Heart left ventricle (tissue), 16 donors: ENCODE measurements at regions not wholly inside any gene's neighbourhood (a gene's known extent, or its start where the extent isn't known, plus 50 kb on each side); places are given as distances from the start of the nearest gene placed in this dataset.

ENCODE experiments used
- ATAC-seq, 4 donors: fragments of 200-7000 bp; cut with Tn5 transposase; one replicate each; pipeline ENCODE4 v1.9.1; 2020 to 2022; ENCODE audit warnings: moderate library complexity in 4 of 4, mild to moderate bottlenecking in 3 of 4, moderate number of reproducible peaks in 1 of 4
- DNase-seq, 5 donors: peaks; one replicate each; pipeline ENCODE4 v3.0.0-alpha.2; 2020
- H3K27ac ChIP-seq, 12 donors: fragments of 200-600 bp; sonication (generic) in 4 of 12; one replicate each; pipeline versions ENCODE4 v1.5.0 to v1.8.0; 2016 to 2022; ENCODE audit warnings: mild to moderate bottlenecking in 2 of 12
- H3K27me3 ChIP-seq, 9 donors: fragments of 200-600 bp; sonication (generic) in 2 of 9; one replicate each; pipeline versions ENCODE4 v1.5.1 to v1.8.0; 2016 to 2022; ENCODE audit warnings: mild to moderate bottlenecking in 3 of 9
- H3K36me3 ChIP-seq, 9 donors: fragments of 200-600 bp; sonication (generic) in 2 of 9; one replicate each; pipeline versions ENCODE4 v1.5.0 to v1.8.0; 2018 to 2022; ENCODE audit warnings: mild to moderate bottlenecking in 2 of 9
- H3K4me1 ChIP-seq, 12 donors: fragments of 200-600 bp; sonication (generic) in 4 of 12; one replicate each; pipeline versions ENCODE4 v1.5.0 to v1.8.0; 2016 to 2022; ENCODE audit warnings: mild to moderate bottlenecking in 3 of 12
- H3K4me3 ChIP-seq, 12 donors: fragments of 200-600 bp; sonication (generic) in 4 of 12; one replicate each; pipeline versions ENCODE4 v1.5.0 to v1.8.0; 2017 to 2022; ENCODE audit warnings: mild to moderate bottlenecking in 9 of 12, moderate library complexity in 4 of 12
- H3K9me3 ChIP-seq, 12 donors: fragments of 200-600 bp; sonication (generic) in 4 of 12; one replicate each; pipeline versions ENCODE4 v1.5.0 to v1.8.0; 2016 to 2022; ENCODE audit warnings: mild to moderate bottlenecking in 1 of 12
- POLR2A ChIP-seq, 2 donors: fragments of 450-650 bp; IDR thresholded peaks; one replicate each; pipeline ENCODE4 v1.6.1; 2017; ENCODE audit warnings: antibody characterized with exemption in 2 of 2, mild to moderate bottlenecking in 2 of 2, moderate library complexity in 2 of 2
- WGBS, 4 donors: extraction: QIAGEN DNeasy Blood & Tissue Kit in 2 of 4; methylation state at CpG; one replicate each; pipeline versions ENCODE4 v1.1.5 to v1.1.7; 2013 to 2018; 5-methylcytosine and 5-hydroxymethylcytosine counted together
- intact Hi-C, 10 donors: fragments of 100-400 bp; cut with DNase I; formaldehyde crosslinking; loops; one replicate each; pipeline versions ENCODE4 v1.11.1 to v1.14.2; 2022
- TF ChIP-seq, protein P1 (sequence below), 12 donors: fragments of 200-600 bp; sonication (generic) in 4 of 12; IDR thresholded peaks; one replicate each; pipeline versions ENCODE4 v1.5.0 to v1.8.0; 2018 to 2022; ENCODE audit warnings: antibody characterized with exemption in 12 of 12, mild to moderate bottlenecking in 5 of 12
- donor health status: ischemic (EF 13 %, LVEDD 7.1; RV severe dilation, severe dysfunction).
- donor health status: healthy with polysubstance abuse.
- donor health status: DM: no; HTN: yes; CAD: no.
- donor health status: DM: no; HTN: no; CAD: no.
- donor health status: ischemic (EF 25% LVEDD 6.9; RV normal size, moderate dysfunction).
- donor health status: ischemic (EF 25% LVEDD 5.7; RV mildly dilated, moderate dysfunction).
- donor health status: healthy.
- donor health status: DM: yes; HTN: yes; CAD: no.
- donor health status: ischemic (EF 35%, LVEDD 5.7; RV mildly dilated, moderate dysfunction).
- donor health status: nonischemic (EF 11% LVEDD 7.7; RV severe dilation, severe dysfunction).
- donor health status: DM: yes; HTN: yes; CAD: no.
- donor health status: PGD.
- donor health status: ischemic (EF 29% LVEDD 5.4; RV normal size, mild dysfunction).
- donor health status: nonischemic (EF 23%, LVEDD 6.1; RV moderate dilation, normal function).

DNA sequence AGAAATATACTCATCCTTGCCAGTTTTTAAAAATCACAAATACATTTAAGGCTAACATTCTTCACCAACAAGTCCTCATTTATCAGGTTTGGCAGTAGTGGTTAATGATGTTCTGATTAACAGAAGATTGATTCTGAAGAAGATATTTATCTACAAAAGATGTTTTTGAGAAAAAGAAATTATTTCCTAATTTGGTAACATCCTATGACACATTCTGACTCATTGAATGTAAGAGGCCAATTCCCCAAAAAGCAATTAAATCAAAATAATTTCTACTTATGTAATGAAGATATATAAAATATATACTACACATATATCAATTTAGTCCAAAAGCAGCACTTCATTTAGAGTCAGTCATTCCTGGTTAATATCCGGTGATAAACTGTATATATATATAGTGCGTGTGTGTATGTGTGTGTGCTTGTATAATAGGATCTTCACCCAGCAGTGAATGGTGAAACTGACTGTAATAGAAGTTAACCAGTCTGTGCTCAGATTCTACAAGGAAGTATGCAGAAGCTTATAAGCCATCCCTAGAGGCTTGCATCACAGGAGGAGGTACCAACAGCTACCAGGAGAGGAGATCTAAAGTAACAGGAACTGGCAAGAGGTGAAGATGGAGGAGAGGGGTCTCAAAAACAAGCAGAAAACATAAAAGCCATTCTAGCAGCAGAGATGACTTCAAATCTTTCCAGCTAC lies 82.9 kb upstream of the MARCKS start:
- Histone ChIP-seq H3K27ac (no peak overlapping the region), H3K9me3 (no peaks in the 10 kb centered on the region), H3K36me3 (no peaks in the 10 kb centered on the region), H3K4me1 (peaks cover 0 to 8% (median 0%) of the 10 kb centered on the region in 12 donors), H3K27me3 (no peaks in the 10 kb centered on the region), H3K4me3 (no peak overlapping the region)
- intact Hi-C loops: no loop called here
- DNase-seq (no peak), ATAC-seq (peak in 1 of 4 donors; percentile 59)
- TF ChIP-seq, protein P1, sequence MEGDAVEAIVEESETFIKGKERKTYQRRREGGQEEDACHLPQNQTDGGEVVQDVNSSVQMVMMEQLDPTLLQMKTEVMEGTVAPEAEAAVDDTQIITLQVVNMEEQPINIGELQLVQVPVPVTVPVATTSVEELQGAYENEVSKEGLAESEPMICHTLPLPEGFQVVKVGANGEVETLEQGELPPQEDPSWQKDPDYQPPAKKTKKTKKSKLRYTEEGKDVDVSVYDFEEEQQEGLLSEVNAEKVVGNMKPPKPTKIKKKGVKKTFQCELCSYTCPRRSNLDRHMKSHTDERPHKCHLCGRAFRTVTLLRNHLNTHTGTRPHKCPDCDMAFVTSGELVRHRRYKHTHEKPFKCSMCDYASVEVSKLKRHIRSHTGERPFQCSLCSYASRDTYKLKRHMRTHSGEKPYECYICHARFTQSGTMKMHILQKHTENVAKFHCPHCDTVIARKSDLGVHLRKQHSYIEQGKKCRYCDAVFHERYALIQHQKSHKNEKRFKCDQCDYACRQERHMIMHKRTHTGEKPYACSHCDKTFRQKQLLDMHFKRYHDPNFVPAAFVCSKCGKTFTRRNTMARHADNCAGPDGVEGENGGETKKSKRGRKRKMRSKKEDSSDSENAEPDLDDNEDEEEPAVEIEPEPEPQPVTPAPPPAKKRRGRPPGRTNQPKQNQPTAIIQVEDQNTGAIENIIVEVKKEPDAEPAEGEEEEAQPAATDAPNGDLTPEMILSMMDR (IDR thresholded peaks at IDR 0.05): no peak
- no peak for TF ChIP-seq POLR2A (IDR thresholded peaks at IDR 0.05)
- WGBS, 4 donors: 74 to 96% (median 94%) methylated on average over 2 of the region's 2 CpGs

DNA sequence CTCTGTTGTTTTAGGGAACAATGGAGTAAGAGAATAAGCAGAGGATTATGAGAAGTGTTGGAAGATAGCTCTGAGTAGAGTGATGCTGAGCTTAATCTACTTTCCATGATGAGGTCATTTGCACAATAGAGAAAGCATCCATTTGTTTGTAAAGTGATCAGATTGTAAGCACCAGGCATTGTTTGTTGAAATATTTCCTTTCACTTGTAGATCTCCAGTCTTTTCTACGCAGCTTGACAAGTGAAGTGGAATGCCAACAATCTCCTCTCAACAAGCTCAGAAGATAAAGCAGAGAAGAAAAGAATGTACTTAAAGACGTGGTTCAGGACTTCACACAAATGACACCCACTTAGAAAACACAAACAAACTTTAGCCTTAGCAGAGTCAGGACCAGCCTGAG lies 80.1 kb upstream of the MARCKS start:
- 44 to 52% (median 48%) methylated on average over 2 of the region's 2 CpGs for WGBS, 4 donors
- no peak for ATAC-seq
- no peak overlapping the region for H3K27ac ChIP-seq
- no peaks in the 10 kb centered on the region for H3K9me3 ChIP-seq
- no peak overlapping the region for H3K4me3 ChIP-seq
- intact Hi-C loops: no loop called here
- no peaks in the 10 kb centered on the region for H3K36me3 ChIP-seq
- no peak for DNase-seq
- H3K4me1 ChIP-seq: peaks cover 0 to 8% (median 0%) of the 10 kb centered on the region in 12 donors
- H3K27me3 ChIP-seq: no peaks in the 10 kb centered on the region
- TF ChIP-seq, protein P1 (IDR thresholded peaks at IDR 0.05): no peak
- TF ChIP-seq POLR2A (IDR thresholded peaks at IDR 0.05): no peak

DNA sequence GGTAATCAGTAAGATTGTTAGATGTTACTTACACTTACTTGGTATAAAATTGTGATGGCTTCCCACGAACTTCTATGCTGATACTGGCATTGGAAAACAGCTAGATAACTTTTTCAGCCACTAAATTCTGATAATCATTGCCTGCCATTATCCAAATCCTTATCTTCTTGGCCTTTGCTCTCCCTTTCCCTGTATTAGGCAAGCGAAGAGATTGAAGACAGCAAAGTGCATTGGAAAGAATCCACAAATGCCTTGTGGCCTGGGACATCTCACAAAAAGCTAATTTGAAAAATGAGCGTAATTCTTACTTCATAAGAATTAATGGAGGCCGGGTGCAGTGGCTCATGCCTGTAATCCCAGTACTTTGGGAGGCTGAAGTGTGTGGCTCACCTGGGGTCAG lies 79.5 kb upstream of the MARCKS start:
- Histone ChIP-seq H3K9me3 (no peaks in the 10 kb centered on the region), H3K27ac (no peak overlapping the region), H3K36me3 (no peaks in the 10 kb centered on the region), H3K27me3 (no peaks in the 10 kb centered on the region), H3K4me1 (peaks cover 0 to 8% (median 0%) of the 10 kb centered on the region in 12 donors), H3K4me3 (no peak overlapping the region)
- 81 to 89% (median 87%) methylated on average over 4 of the region's 4 CpGs for whole genome bisulfite sequencing, 4 donors
- ATAC-seq (no peak), DNase-seq (no peak)
- TF ChIP-seq, protein P1 (IDR thresholded peaks at IDR 0.05): no peak
- no peak for TF ChIP-seq POLR2A (IDR thresholded peaks at IDR 0.05)
- intact Hi-C loops: no loop called here

DNA sequence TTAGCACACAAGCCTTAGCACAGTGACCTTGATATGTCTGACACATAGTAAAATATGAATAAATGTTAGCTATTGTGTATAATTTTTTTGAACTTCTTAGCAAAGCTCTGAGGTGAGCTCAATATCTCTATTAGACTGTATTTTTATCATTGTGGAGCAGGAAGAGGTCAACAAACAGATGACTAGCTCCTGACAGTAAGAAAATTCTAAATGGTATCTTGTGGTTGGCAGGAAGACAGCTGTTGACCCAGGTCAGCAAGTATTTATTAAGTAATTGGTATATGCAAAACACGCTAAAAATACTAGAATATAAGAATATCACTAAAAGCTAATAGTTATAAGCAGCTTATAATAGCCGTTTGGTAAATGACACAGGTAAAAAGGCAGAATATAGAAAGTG lies 77.5 kb upstream of the MARCKS start:
- TF ChIP-seq, protein P1 (IDR thresholded peaks at IDR 0.05): no peak
- TF ChIP-seq POLR2A (IDR thresholded peaks at IDR 0.05): no peak
- DNase-seq: no peak
- H3K27me3 ChIP-seq: no peaks in the 10 kb centered on the region
- intact Hi-C loops: no loop called here
- ATAC-seq: no peak
- H3K9me3 ChIP-seq: no peaks in the 10 kb centered on the region
- no peak overlapping the region for H3K27ac ChIP-seq
- peaks cover 0 to under 1% (median 0%) of the 10 kb centered on the region in 12 donors for H3K4me1 ChIP-seq
- no peaks in the 10 kb centered on the region for H3K36me3 ChIP-seq
- H3K4me3 ChIP-seq: no peak overlapping the region
- WGBS, 4 donors: 83 to 93% (median 84%) methylated on average over 2 of the region's 2 CpGs
